ENCODE measurements at regions not wholly inside any gene's neighbourhood (a gene's known extent, or its start where the extent isn't known, plus 50 kb on each side); places are given as distances from the start of the nearest gene placed in this dataset.

DNA sequence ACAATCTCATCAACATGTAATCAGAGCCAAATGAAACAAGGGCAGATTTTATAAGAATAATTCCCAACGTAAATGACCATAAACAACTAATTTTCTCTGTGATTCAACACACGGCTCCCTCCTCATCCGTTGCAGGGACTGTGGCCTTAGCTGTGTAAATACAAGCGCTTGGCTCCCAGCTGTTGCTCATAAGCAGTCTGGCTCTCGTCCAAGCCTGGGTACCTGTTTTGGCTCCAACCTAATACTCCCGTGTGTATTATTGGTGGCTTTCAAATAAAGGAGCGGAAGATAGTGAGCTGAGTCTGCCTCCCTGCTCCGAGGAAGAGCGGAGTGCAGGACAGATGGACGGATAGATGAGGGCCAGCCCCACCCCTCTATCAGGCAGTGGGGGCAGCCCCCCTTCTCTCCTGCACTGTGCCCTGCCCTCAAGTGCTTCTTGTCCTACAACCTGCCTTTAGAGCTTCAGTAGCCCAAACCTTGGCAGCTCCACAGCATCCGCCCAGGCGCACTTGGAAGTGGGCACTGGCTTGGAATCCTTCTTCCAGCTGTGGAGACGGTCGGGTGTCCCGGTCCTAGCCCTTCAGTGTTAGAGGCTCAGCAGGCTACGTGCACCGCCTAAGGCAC is 670.9 kb downstream of the BRD1 start:
- no peak for DNase-seq

DNA sequence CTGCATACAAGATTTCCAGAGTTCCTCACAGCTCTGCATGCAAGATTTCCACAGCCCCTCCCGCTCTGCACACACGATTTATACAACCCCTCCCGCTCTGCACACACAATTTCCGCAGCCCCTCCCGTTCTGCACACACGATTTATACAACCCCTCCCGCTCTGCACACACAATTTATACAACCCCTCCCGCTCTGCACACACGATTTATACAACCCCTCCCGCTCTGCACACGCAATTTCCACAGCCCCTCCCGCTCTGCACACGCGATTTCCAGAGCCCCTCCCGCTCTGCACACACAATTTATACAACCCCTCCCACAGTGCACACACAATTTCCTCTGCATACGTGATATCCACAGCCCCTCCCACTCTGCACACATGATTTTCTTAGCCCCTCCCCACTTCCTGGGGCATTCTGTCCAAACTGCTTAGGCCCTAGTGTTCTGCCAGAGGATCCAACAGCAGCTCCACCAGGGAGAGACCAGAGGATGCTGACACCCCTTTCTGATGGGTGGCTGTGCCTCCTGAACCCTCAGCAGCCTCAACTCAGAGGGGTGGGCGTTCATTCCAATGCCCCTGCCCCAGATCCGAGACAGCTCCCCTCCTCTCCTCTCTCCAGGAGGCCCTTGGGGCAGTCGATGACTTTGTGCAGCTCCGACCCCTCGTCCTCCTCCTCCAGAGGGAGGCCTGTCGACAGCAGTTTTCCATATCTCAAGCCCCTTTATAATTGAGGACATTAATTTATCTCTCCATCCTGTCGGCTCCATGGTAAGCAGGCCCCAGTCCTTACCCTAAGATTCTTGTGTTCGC is 671.7 kb downstream of the BRD1 start:
- no peak for DNase-seq

DNA sequence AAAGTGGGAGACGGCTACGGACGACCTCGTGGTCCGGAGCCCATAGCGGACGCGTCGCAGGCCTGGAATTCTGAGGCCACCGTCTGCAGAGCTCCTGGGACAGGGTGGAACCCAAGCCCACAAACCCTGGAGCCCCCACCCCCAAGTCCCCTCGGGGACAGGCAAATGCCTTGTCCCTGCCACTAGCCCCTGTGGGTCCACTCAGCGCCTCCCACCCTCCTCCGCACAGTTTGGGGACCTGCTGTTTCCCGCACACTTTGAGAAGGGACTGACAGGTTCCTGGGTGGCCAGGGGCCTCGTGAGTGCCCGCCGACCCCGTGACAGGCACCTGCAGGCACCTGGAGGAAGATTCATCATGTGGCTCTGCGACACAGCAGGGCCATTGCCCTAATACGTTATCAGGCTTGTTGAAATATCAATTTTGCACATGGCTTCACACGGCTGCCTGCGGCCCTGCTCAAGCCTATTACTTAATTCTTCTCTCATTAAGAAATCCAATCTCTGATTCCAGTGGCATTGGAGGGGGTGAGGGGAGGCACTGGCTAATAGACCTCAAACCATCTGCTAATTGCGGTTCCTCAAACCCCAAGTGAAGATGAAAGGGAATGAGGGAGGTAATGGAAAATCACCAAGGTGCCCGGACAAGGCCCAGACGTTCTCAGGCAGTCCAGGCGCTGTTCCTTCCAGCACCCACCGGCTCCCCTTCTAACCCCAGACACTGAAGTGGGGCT is 672.5 kb downstream of the BRD1 start:
- DNase-seq: no peak

DNA sequence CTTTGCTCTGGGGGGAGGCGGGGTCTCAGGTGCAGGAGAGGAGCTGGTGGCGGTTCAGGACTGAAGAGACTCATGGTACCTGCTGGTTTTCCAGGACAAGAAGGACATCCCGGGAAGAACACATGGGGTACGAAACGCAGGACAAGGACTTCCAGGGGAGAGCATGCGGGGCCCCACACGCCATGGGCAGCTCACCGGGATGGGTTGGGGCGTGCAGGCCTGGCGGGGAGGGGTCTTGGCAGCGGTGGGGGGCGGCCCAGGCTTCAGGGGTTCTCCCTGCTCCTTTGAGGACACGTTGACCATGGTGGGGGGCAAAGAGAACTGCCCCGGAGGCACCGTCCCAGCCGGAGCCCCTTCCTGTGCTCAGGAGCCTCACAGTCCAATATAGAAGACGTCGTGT is 673.2 kb downstream of the BRD1 start:
- DNase-seq: no peak

DNA sequence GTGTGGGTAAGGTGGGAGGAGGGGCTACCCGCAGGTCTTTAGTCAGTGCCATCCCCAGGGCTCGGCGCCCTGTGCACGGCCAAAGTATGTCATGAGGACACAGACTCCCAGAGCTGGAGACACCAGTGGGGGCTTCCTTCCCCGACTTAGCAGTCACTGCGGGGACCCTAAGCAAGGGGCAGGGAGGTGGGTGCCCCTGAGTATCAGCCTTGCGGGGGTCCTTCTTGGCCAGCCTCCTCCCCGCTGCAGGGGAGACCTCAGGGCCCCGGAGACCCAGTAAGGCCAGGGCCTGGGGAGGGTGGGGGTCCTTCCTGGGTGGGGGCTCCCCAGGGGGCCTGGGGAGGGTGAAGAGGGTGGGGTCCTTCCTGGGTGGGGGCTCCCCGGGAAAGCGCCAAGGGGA is 673.8 kb downstream of the BRD1 start:
- no peak for DNase-seq

DNA sequence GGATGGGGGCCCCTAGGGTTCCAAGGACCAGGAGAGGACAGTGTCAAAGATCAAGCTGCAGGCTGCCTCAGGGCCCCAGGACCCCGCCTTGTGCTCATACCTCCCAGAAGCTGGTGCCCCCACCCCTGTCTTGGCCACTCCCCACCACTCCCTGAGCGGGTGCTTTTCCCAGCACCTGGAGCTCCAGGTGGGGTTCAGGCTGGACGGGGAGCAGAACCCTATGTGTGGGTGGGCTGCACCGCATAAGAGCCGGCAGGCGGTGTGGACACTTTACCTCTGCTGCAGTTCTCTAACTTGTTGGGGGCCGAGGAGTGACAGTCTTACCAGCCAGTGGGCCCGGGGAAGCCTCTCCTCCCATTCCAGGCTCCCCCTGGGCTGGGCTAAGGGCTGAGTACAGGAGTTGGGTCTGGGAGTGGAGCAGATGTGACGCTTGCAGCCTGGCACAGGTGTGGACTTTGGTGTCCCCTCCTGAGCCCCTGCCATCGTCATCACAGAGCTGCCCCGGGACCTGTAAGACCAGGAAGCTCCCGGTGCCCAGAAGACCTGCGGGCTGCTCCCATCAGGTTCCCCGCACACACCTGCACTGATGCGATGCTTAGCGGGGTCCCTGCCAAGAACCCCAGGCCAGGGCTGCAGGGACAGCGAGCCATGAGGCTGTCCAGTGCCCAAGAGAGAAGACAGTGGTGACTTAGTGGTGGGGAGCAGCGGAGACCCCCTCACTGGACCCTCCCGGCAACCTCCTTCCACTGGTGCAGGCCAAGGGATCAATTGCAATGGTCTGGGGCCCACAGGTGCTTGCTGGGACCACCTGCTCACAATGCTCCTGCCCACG is 674.5 kb downstream of the BRD1 start:
- DNase-seq: no peak

DNA sequence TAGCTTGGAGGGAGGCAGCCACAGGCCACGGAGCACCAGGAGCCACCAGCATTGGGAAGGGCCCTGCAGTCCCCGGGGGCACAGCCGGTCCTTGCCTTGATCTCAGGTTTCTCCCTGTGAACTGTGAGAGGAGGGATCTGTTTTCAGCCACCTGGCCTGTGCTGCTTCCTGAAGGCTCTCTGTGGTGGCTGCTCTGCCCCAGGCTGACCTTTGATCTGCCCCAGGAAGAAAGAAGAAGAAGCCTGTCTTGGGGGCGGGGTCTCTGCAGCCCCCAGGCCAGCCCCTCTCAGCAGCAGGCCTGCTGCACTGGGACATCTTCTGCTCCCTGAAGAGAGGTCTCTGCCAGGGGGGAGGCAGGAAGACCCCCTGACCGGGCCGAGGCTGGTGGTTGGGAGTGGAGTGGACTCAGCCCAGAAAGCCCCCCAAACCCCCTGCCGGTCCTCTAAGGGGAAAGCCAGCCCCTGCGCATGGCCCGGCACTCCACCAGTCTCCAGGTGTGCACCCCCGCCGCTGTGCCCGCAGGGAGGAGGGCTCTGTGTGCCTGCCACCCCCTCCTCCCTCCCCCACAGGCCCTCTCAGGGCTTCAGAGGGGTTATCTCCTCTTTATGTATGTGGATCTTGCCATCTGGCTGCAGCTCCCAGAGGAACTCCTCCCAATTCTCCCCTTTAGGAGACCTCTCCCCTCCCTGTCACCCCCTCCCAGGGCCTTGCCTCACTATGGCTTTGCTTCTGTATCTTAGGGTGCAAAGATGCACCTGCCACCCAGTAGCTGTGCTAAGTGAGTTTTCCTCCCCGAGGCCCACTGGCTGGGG is 675.3 kb downstream of the BRD1 start:
- DNase-seq: no peak

DNA sequence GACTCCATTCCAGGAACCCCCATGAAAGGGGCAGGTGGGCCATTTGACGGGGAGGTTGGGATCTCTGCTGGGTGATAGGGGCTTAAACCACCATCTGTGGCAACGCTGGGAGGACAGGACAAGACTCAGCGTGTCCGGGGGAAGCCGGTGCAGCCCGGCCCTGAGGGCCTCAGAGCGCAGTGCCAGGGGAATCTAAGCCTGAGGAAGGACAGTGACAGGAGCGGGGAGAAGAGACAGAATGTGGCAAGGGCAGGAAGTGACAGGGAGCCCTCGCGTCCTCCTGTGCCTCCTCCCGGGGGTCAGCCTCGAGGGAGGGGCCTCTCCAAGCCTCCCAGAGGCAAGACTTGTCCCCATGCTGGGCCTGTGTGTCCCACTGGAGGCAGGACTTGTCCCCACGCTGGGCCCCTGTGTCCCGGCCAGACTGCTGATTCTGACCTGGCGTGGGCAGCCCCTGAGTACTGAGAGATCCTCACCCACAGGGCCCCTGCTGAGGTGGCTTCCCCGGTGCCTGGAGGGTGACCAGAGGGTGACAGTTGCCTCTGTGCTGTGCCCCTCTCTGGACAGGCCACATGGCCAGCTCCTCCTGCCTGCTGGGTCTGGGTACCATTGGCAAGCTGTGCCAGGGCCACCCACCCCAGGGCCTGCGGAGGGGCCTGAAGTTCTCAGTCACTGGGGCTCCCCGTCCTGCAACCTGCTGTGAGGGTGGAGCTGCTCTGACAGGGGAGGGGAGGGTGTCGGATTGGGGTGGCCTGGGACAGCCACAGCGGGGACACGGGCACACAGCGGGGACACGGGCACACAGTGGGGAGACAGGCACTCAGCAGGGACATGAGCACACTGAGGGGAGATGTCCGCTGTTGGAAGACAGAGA is 676.2 kb downstream of the BRD1 start:
- DNase-seq: no peak

DNA sequence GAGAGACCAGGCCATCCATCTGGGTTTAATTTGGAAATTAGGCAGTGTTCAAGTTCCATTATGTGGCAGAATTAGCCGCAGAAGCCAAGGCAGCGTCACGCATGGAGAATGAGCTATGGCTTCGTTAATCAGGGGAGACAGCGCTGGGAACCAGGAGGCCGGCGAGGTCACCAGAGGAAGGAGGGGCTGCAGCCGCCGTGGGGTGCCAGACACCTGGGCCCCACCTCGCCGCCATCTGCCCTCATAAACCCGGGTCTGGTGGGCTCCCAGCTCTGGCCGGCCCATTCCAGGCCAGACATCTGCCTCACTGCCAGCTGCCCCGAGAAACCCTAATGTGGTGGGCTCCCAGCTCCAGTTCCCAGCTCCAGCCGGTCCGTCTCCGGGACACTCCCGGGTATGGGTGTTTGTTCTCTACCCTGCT is 676.9 kb downstream of the BRD1 start:
- no peak for DNase-seq

DNA sequence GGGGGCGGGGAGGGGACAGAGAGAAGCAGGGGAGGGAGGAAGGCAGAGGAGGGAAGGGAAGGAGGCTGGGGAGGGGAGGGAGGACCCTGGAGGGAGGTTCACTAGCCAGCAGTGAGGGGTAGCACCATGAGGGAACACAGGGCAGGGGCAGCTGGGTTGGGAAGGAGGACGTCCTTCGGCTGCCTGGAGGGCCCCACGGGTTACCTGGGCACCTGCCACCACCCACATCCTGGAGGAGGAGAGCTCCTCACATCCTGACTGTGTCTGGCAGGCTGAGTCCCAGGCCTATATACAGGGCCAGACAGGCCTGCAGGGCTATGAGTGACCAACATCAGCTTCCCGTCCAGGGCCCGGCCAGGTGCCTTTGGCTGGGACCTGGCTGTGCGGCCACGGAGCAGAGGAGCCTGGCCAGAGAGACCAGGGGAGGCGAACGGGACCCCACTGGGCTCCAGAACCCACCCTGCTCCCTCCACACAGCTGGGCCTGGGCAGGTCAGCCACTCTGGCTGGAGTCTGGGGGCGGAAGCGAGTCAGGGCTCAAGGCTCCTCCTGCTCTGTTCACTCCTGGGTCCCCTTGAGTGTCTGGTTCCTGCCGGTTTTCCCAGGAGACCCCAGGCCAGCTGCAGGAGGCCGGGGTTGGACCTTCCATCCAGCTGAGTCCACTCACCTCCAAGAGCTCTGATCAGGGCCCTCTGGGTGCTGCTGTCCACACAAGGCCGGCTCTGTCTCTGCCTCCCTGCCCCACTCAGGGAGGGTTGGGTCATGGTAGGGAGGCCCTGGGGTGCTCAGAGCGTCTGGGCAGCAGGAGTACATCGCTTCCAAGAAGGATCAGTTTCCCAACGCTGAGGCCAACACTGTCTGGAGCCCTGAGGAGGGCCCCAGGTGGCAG is 677.7 kb downstream of the BRD1 start:
- DNase-seq: no peak

DNA sequence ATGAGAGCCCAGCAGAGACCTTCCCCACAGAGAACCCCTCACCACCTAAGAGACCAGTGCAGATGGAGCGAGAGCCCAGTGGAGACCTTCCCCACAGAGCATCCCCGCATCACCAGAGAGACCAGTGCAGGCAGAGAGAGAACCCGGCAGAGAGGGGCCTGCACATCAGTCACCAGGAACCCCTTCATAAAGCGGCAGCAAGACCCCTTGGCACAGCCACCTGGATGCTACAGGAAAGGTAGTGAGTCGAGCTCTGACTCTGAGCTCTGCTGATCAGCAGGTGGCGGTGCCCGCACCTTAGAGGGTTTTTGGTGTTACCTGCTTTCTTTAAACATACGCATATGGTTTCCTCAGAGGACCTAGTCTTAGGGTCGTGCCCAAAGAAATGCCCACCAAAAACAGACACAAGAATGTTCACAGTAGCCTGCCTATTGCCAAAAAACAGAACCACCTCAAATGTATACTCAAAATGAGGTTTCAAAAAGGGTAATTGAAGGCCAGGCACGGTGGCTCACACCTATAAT is 678.7 kb downstream of the BRD1 start:
- no peak for DNase-seq

DNA sequence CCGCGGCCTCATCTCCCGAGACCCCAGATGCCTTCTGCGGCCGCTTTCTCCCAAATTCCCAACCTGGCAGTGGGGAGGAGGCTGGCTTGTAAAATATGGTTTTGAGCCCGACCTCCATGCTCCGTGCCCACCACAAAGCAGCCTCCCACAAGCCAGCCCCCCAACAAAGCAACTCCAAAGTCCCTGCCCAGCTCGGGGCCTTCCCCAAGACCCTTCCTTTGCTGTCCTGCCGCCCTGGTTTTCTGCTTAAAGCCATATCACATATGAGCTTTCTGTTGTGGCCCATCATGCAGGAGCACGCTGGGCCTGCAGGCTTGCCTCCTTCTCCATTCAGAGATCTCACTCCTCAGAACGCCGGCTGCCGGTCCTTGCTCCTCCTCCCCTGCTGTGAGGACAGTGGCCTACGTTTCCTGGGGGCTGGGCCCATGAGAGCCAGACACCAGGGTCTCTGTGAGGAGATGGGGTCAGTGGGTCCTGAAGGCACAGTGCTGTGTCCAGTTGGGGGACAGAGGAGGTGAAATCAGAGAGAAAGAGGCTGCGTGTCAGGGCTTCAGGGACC is 680.0 kb downstream of the BRD1 start:
- no peak for DNase-seq

DNA sequence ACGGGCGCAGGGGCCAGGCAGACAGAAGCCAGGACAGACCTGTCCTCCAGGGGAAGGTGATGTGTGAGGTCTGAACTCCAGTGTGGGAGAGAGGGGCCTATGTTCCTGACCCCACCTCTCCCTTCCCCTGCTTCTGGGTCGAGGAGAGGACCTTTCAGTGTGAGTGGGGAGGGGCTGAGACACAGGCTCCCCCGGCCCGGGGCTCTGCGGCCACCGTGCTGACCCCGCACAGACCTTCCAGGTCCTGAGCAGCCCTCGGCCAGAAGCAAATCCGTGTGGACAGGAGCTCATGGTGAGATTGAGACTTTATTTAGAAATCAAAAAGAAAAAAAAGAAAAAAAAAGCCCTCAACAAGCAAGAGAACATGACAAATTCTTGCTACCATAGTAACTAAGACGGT is 680.5 kb downstream of the BRD1 start:
- no peak for DNase-seq

DNA sequence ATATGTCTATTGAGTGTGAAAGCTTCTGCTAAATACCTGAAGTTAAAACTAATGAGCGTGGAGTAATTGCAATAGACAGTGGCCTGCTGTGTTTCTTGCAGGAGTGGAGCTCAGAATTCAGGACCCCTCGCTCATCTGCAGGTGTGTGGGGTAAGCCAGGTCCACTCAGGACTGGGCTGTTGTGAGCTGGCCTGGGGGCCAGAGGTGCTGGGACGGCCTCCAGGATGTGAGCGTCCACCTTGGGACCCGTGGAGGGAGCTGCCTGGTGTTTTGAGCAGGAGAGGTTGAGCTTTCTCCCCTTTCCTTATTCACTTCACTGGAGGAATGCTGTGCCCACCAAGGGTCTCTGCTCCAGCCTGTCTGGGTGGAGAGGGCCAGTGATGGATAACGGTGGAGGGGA is 681.2 kb downstream of the BRD1 start:
- DNase-seq: no peak

DNA sequence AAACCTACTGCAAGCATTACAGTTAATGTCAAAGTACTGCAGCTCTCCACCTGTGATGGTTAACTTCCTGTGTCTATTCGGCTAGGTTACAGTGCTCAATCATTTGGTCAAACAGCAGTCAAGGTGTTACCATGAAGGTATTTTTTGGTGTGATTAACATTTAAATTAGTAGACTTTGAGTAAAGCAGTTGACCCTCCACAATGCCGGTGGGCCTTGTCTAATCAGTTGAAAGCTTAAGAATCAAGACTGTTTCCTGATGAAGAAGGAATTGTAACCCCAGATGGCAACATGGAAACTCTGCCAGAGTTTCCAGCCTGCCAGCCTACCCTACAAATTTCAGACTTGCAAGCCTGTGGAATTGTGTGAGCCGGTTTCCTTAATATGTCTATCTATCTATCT is 683.9 kb downstream of the BRD1 start:
- DNase-seq: no peak

DNA sequence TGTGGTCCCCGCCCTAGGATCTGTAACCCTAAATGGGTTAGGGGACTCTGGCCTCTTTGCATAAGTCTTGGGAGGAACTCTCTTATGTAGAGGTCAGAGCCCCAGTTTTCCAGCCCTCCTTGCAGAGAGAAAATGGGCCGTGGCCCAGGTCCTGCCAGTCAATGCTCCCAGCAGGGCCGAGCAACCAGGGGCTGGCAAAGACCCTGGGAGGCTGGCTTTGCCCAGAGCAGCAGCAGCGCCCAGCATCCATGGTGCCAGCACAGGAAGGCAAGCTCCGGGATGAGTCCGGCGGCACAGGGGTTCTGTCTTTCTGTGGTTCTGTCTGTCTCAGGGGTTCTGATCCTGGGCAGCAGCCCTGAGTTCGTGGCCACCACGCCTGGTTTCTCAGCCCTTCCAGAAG is 684.8 kb downstream of the BRD1 start:
- no peak for DNase-seq

DNA sequence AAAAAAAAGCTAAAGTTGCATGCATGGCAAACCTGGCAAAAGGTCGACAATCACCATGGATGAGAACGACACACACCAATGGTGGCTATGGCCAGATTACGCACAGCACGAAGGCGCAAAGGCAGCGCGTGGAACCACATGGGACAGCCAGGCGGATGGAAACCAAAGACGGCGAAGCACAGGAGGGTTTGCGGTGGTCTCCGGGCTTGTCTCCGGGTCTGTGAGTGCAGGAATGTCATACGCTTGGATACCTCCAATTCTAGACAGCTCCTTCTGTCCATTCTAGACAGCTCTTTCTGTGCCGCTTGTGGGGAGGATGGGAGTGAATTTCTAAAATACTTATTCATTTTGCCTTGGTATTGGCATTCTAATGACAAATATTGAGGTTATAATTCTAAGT is 685.4 kb downstream of the BRD1 start:
- DNase-seq: no peak

DNA sequence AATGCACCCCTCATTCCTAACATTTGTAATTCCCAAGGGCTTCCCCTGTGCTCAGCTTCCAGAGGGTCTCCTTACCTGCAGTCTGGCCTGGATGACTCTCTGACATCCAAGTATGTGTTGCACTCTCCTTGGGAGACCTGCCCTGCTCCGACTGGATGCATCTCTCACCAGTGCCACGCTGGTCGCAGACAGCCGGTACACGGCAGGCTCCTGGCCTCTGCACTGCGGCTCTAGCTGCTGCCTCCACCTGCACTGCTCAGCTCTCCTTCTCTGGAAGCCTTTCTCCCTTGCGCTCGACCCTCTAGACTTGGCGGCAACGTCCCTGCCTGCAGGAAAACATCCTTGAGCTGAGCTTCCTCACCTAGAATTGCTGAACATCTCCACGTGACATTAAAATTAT is 685.9 kb downstream of the BRD1 start:
- DNase-seq: no peak

DNA sequence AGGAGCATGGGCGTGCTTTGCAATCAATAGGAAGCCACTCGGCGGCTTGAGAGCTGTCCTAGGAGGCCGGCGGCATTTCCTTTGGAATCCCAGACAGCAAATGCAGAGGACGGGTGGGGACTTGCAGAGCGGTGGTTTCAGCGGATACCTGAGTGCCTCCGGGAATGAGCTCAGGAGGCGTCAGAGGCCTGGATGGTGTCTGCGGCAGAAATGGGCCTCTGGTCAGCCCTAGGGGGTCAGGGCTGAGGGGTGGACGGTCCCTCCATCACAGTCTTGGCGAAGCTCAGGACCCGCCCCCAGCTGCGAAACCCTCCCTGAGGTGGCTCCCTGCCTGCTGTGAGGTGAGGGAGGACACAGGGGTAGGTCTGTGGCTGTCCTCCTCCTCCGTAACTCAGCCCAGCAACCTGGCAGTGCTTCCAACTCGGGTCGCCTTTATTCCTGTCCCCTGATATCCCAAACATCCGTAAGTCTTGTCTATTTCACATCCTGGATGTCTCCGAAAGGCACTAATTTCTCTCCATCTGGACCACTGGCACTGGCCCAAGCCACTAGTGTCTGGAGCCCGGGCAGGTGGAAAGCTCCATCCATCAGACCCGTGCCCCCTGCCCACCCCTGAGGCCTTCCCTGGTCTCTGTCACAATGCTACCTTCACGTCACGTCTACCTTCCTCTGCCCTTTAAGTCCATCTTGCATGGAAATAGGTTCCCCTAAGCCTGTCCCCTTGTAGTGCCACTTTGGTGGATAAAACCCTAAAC is 686.6 kb downstream of the BRD1 start:
- DNase-seq: no peak

Data from GOT3 (cell line).